HepG2 (cell line): ENCODE measurements at regions not wholly inside any gene's neighbourhood (a gene's known extent, or its start where the extent isn't known, plus 50 kb on each side); places are given as distances from the start of the nearest gene placed in this dataset.

Source experiments
- ATAC-seq: fragments of 200-7000 bp; cut with Tn5 transposase; 3 replicates; pipeline ENCODE4 v1.9.1; 2020; ENCODE audit warnings: mild to moderate bottlenecking, moderate library complexity
- BruUV-seq: library from RNA; stranded (reverse); fragments of 400-500 nt; replicated peaks from 2 replicates; lab custom pipeline; 2021; lab: Mats Ljungman, UMichigan
- CTCF ChIA-PET: fragments of 300-600 bp; formaldehyde crosslinking; extraction: SDS; loops from one replicate; lab custom pipeline; 2021; ENCODE audit warnings: low total read pairs, inconsistent platforms, low intra/inter-chr PET ratio; lab: Yijun Ruan, JAX
- POLR2A ChIA-PET: fragments of 350-600 bp; sonication (Branson Sonifier 250); formaldehyde crosslinking; loops from one replicate; lab custom pipeline; 2020; ENCODE audit warnings: antibody characterized with exemption, inconsistent platforms; lab: Yijun Ruan, JAX
- DNase-seq: peaks from one replicate; pipeline ENCODE4 v3.0.0-alpha.2; 2015; ENCODE audit warnings: low spot score
- FAIRE-seq: peaks from 3 replicates; lab custom pipeline; 2011; peaks lifted over from hg19 to GRCh38; lab: Jason Lieb, UNC
- H2AFZ ChIP-seq: one replicate; pipeline ENCODE4 v1.6.1; 2011; ENCODE audit warnings: low read length, inconsistent platforms
- H3K27ac ChIP-seq: fragments of 300-600 bp; 3 replicates; pipeline ENCODE4 v1.8.0; 2011; ENCODE audit warnings: mixed run types, mild to moderate bottlenecking, mixed read lengths, low read length, inconsistent platforms; ENCODE audit not compliant: insufficient read depth; ENCODE audit errors: extremely low read length
- H3K27me3 ChIP-seq, 2 experiments: fragments of 200-600 bp in 1 of 2; 2 replicates in 1 of 2; 3 replicates in 1 of 2; pipeline versions ENCODE4 v1.6.0 to v1.8.0; 2011; ENCODE audit warnings: low read length in 2 of 2, mild to moderate bottlenecking in 2 of 2, moderate library complexity in 2 of 2, inconsistent platforms in 1 of 2; ENCODE audit not compliant: insufficient read depth in 2 of 2, control insufficient read depth in 1 of 2
- H3K36me3 ChIP-seq, 2 experiments: fragments of 200-600 bp in 1 of 2; replicated peaks in 1 of 2; 2 replicates in 1 of 2; 3 replicates in 1 of 2; pipeline versions ENCODE4 v1.5.1 to v1.8.0; 2011; ENCODE audit warnings: low read length in 2 of 2, inconsistent platforms in 1 of 2; ENCODE audit not compliant: insufficient read depth in 2 of 2, control insufficient read depth in 1 of 2
- H3K4me1 ChIP-seq: 2 replicates; pipeline ENCODE4 v1.5.1; 2012; ENCODE audit warnings: low read length, inconsistent platforms; ENCODE audit not compliant: insufficient read depth
- H3K4me2 ChIP-seq: 2 replicates; pipeline ENCODE4 v1.6.0; 2011; ENCODE audit warnings: low read depth, low read length, inconsistent platforms
- H3K4me3 ChIP-seq, 3 experiments: fragments of 200-600 bp in 1 of 3; sonication (generic), shearing (Covaris generic) in 1 of 3; replicated peaks in 1 of 3; 2 replicates each; pipeline ENCODE4 v1.5.1; 2011 to 2016; ENCODE audit warnings: low read length in 3 of 3, inconsistent platforms in 2 of 3, low read depth in 2 of 3, mild to moderate bottlenecking in 2 of 3, control low read depth in 1 of 3, mixed read lengths in 1 of 3; ENCODE audit not compliant: insufficient read depth in 1 of 3
- H3K79me2 ChIP-seq: one replicate; pipeline ENCODE4 v1.6.1; 2011; ENCODE audit warnings: low read length, inconsistent platforms; ENCODE audit not compliant: insufficient read depth
- H3K9ac ChIP-seq: 2 replicates; pipeline ENCODE4 v1.6.0; 2011; ENCODE audit warnings: mild to moderate bottlenecking, low read depth, low read length, inconsistent platforms; ENCODE audit not compliant: insufficient read depth
- H3K9me3 ChIP-seq: 2 replicates; pipeline ENCODE4 v1.5.1; 2012; ENCODE audit warnings: mild to moderate bottlenecking, low read length
- H4K20me1 ChIP-seq: 2 replicates; pipeline ENCODE4 v1.6.0; 2011; ENCODE audit warnings: inconsistent platforms, mild to moderate bottlenecking, low read length, moderate library complexity; ENCODE audit not compliant: insufficient read depth
- BRD4 ChIP-seq: sonication (generic); formaldehyde crosslinking; IDR thresholded peaks from 2 replicates; pipeline ENCODE4 v1.4.0; 2020; ENCODE audit warnings: missing genetic modification reagents
- HNF1A ChIP-seq, 2 experiments: sonication (generic) in 1 of 2; formaldehyde crosslinking in 1 of 2; IDR thresholded peaks; 2 replicates each; pipeline versions ENCODE4 v1.4.0 to v1.6.1; 2016 to 2020; ENCODE audit warnings: borderline replicate concordance in 1 of 2, low read depth in 1 of 2, mild to moderate bottlenecking in 1 of 2, missing genetic modification reagents in 1 of 2
- MEIS1 ChIP-seq: sonication (generic); formaldehyde crosslinking; IDR thresholded peaks from 2 replicates; pipeline ENCODE4 v1.9.0; 2021; ENCODE audit warnings: mild to moderate bottlenecking, missing genetic modification reagents, moderate library complexity, borderline replicate concordance
- NFIC ChIP-seq: IDR thresholded peaks from 2 replicates; pipeline ENCODE4 v1.6.1; 2012; ENCODE audit warnings: mild to moderate bottlenecking, low read length, inconsistent platforms
- PAX8 ChIP-seq: sonication (generic); formaldehyde crosslinking; IDR thresholded peaks from 2 replicates; pipeline ENCODE4 v1.8.0; 2022; ENCODE audit warnings: mild to moderate bottlenecking, missing genetic modification reagents, borderline replicate concordance
- PBX3 ChIP-seq: sonication (generic); formaldehyde crosslinking; IDR thresholded peaks from 2 replicates; pipeline ENCODE4 v1.8.1; 2023; ENCODE audit warnings: missing genetic modification reagents, inconsistent platforms, borderline replicate concordance
- ZNF678 ChIP-seq: sonication (generic); formaldehyde crosslinking; IDR thresholded peaks from 2 replicates; pipeline ENCODE4 v1.4.0; 2020; ENCODE audit warnings: mild to moderate bottlenecking, missing genetic modification reagents
- ZNF768 ChIP-seq: sonication (generic); formaldehyde crosslinking; IDR thresholded peaks from 2 replicates; pipeline ENCODE4 v1.4.0; 2020; ENCODE audit warnings: missing genetic modification reagents
- ZNF83 ChIP-seq: sonication (generic); formaldehyde crosslinking; IDR thresholded peaks from 2 replicates; pipeline ENCODE4 v1.4.0; 2020; ENCODE audit warnings: missing genetic modification reagents, mild to moderate bottlenecking, borderline replicate concordance
- WGBS: methylation state at CpG from one replicate; pipeline ENCODE4 v1.1.6; 2017; ENCODE audit warnings: low lambda C conversion rate; 5-methylcytosine and 5-hydroxymethylcytosine counted together
- in situ Hi-C: cut with HindIII; loops from 2 replicates; pipeline ENCODE4 v1.10.0; 2017; ENCODE audit warnings: low pct_unique_long_range_greater_than_20kb; ENCODE audit not compliant: extremely low pct_ligation_motif_present
- intact Hi-C: fragments of 100-400 bp; cut with micrococcal nuclease; formaldehyde crosslinking; loops from one replicate; pipeline ENCODE4 v1.10.0; 2022; ENCODE audit not compliant: unreplicated experiment

GRCh38 chr3:158896729-158897128, 94.9 kb downstream of the MFSD1 start:
- in situ Hi-C loops (no loop called here), intact Hi-C loops (no loop called here)
- ChIA-PET CTCF (no interaction called here), POLR2A (no interaction called here)
- no peak for ATAC-seq
- TF ChIP-seq MEIS1 (CRISPR knock-in tag) (no peak), ZNF678 (CRISPR knock-in tag) (no peak), ZNF768 (CRISPR knock-in tag) (no peak), HNF1A (IDR thresholded peaks at IDR 0.05; ENCODE audit: low read depth) (no peak), HNF1A (CRISPR knock-in tag; IDR thresholded peaks at IDR 0.05; ENCODE audit: borderline replicate concordance) (no peak), ZNF83 (CRISPR knock-in tag) (no peak), NFIC (no peak), PBX3 (CRISPR knock-in tag) (no peak), BRD4 (CRISPR knock-in tag) (no peak), PAX8 (CRISPR knock-in tag) (no peak)
- BruUV-seq = no TSS peak
- H3K9me3 ChIP-seq = no peaks in the 10 kb centered on the region
- no peak for DNase-seq
- no peaks in the 10 kb centered on the region for H3K36me3 ChIP-seq
- no peaks in the 10 kb centered on the region for H3K4me1 ChIP-seq
- H3K4me2 ChIP-seq = no peak overlapping the region
- no peak overlapping the region for H3K4me3 ChIP-seq
- no peaks in the 10 kb centered on the region for H3K27me3 ChIP-seq
- H3K27ac ChIP-seq = no peak overlapping the region
- no peak for FAIRE-seq
- H3K79me2 ChIP-seq = no peaks in the 10 kb centered on the region
- 20% methylated on average over 6 of the region's 6 CpGs for WGBS
- H4K20me1 ChIP-seq = no peaks in the 10 kb centered on the region
- H3K9ac ChIP-seq = no peak overlapping the region
- H2AFZ ChIP-seq = no peak overlapping the region
